SU-DHL-6 (cell line): ENCODE measurements at regions not wholly inside any gene's neighbourhood (a gene's known extent, or its start where the extent isn't known, plus 50 kb on each side); places are given as distances from the start of the nearest gene placed in this dataset.

Source experiments
- H2AFZ ChIP-seq: fragments of 200-600 bp; sonication (generic); 2 replicates; pipeline ENCODE4 v1.6.1; 2014; ENCODE audit warnings: low read depth, mild to moderate bottlenecking, moderate library complexity, mixed read lengths, antibody characterized with exemption, low read length; ENCODE audit not compliant: severe bottlenecking
- H3F3A ChIP-seq: fragments of 200-600 bp; shearing (Covaris generic); 2 replicates; pipeline ENCODE4 v1.6.0; 2016; ENCODE audit warnings: antibody characterized with exemption, mild to moderate bottlenecking; ENCODE audit not compliant: insufficient read depth
- H3K27ac ChIP-seq: fragments of 200-600 bp; sonication (generic); 2 replicates; pipeline ENCODE4 v1.5.1; 2016; ENCODE audit warnings: low read depth, mild to moderate bottlenecking, low read length, moderate library complexity, mixed read lengths
- H3K27me3 ChIP-seq: fragments of 200-600 bp; sonication (generic), shearing (Covaris generic); 2 replicates; pipeline ENCODE4 v1.6.0; 2014; ENCODE audit warnings: mild to moderate bottlenecking, low read length
- H3K36me3 ChIP-seq: fragments of 200-600 bp; sonication (generic); 2 replicates; pipeline ENCODE4 v1.6.1; 2014; ENCODE audit warnings: mild to moderate bottlenecking, low read length, mixed read lengths
- H3K4me2 ChIP-seq: fragments of 300-600, 200-600 bp; shearing (Covaris generic), sonication (generic); 2 replicates; pipeline ENCODE4 v1.6.0; 2014; ENCODE audit warnings: low read length, low read depth, mild to moderate bottlenecking; ENCODE audit not compliant: poor library complexity, severe bottlenecking
- H3K4me3 ChIP-seq: fragments of 200-600 bp; sonication (generic); 2 replicates; pipeline ENCODE4 v1.5.1; 2014; ENCODE audit warnings: antibody characterized with exemption, low read length, mild to moderate bottlenecking, mixed read lengths; ENCODE audit not compliant: insufficient read depth, poor library complexity, severe bottlenecking
- H3K79me2 ChIP-seq: fragments of 200-600 bp; sonication (generic); 2 replicates; pipeline ENCODE4 v1.6.1; 2014; ENCODE audit warnings: mild to moderate bottlenecking, low read length, moderate library complexity; ENCODE audit not compliant: insufficient read depth
- H3K9ac ChIP-seq: fragments of 200-600 bp; sonication (generic); 2 replicates; pipeline ENCODE4 v1.7.0; 2014; ENCODE audit warnings: mild to moderate bottlenecking, low read length
- H3K9me2 ChIP-seq: fragments of 200-600 bp; sonication (generic); replicated peaks from 2 replicates; pipeline ENCODE4 v1.6.1; 2014; ENCODE audit warnings: low read length; ENCODE audit not compliant: insufficient read depth
- H3K9me3 ChIP-seq: fragments of 200-600 bp; sonication (generic); 2 replicates; pipeline ENCODE4 v1.6.1; 2014; ENCODE audit warnings: low read length, mixed read lengths; ENCODE audit not compliant: insufficient read depth
- H4K20me1 ChIP-seq: fragments of 200-600 bp; sonication (generic); 2 replicates; pipeline ENCODE4 v1.6.1; 2014; ENCODE audit warnings: low read depth, mild to moderate bottlenecking, antibody characterized with exemption, low read length, moderate library complexity, mixed read lengths
- CTCF ChIP-seq: fragments of 200-600 bp; sonication (generic); IDR thresholded peaks from one replicate; pipeline ENCODE4 v1.5.1; 2017; ENCODE audit warnings: antibody characterized with exemption, mild to moderate bottlenecking, low read length, moderate library complexity; ENCODE audit not compliant: insufficient read depth, poor library complexity, severe bottlenecking
- EZH2phosphoT487 ChIP-seq: fragments of 200-600 bp; sonication (generic), shearing (Covaris generic); conservative IDR thresholded peaks from 2 replicates; pipeline ENCODE4 v1.6.1; 2018; ENCODE audit warnings: mild to moderate bottlenecking, antibody characterized with exemption, low read length, moderate library complexity, mixed read lengths

- H3K9ac ChIP-seq = no peak overlapping the region
- no peaks in the 10 kb centered on the region for H3K9me2 ChIP-seq
- no peaks in the 10 kb centered on the region for H3K27me3 ChIP-seq
- TF ChIP-seq CTCF (no peak), EZH2phosphoT487 (no peak)
- H3F3A ChIP-seq = no peaks in the 10 kb centered on the region
- no peak overlapping the region for H3K27ac ChIP-seq
- no peaks in the 10 kb centered on the region for H3K36me3 ChIP-seq
- no peak overlapping the region for H3K4me2 ChIP-seq
- H4K20me1 ChIP-seq = no peaks in the 10 kb centered on the region
- no peaks in the 10 kb centered on the region for H3K79me2 ChIP-seq
- H3K9me3 ChIP-seq = no peaks in the 10 kb centered on the region
- no peak overlapping the region for H2AFZ ChIP-seq
- no peak overlapping the region for H3K4me3 ChIP-seq
Observed at GRCh38 chr2:133682906-133683305, 114.6 kb upstream of the NCKAP5 start.

GRCh38 chr2:133685636-133686215 lies 117.5 kb upstream of the NCKAP5 start:
- no peak for TF ChIP-seq EZH2phosphoT487
- no peaks in the 10 kb centered on the region for H3K36me3 ChIP-seq
- H3K27ac ChIP-seq = no peak overlapping the region
- no peaks in the 10 kb centered on the region for H3F3A ChIP-seq
- H3K79me2 ChIP-seq = no peaks in the 10 kb centered on the region
- no peak overlapping the region for H3K4me2 ChIP-seq
- no peaks in the 10 kb centered on the region for H4K20me1 ChIP-seq
- H3K27me3 ChIP-seq = no peaks in the 10 kb centered on the region
- H3K9me3 ChIP-seq = no peaks in the 10 kb centered on the region
- H3K9me2 ChIP-seq = no peaks in the 10 kb centered on the region
- no peak overlapping the region for H2AFZ ChIP-seq
- no peak overlapping the region for H3K4me3 ChIP-seq
- no peak overlapping the region for H3K9ac ChIP-seq

GRCh38 chr2:133690780-133691179 lies 122.5 kb upstream of the NCKAP5 start:
- H4K20me1 ChIP-seq = no peaks in the 10 kb centered on the region
- no peak overlapping the region for H3K9ac ChIP-seq
- H3K4me3 ChIP-seq = no peak overlapping the region
- H3K79me2 ChIP-seq = no peaks in the 10 kb centered on the region
- no peak overlapping the region for H3K27ac ChIP-seq
- H3K27me3 ChIP-seq = no peaks in the 10 kb centered on the region
- H3K36me3 ChIP-seq = no peaks in the 10 kb centered on the region
- H2AFZ ChIP-seq = no peak overlapping the region
- TF ChIP-seq EZH2phosphoT487 = no peak
- no peak for TF ChIP-seq CTCF
- no peaks in the 10 kb centered on the region for H3K9me3 ChIP-seq
- no peak overlapping the region for H3K4me2 ChIP-seq
- no peaks in the 10 kb centered on the region for H3K9me2 ChIP-seq
- no peaks in the 10 kb centered on the region for H3F3A ChIP-seq

- no peak overlapping the region for H3K4me2 ChIP-seq
- no peaks in the 10 kb centered on the region for H3K79me2 ChIP-seq
- H3K27ac ChIP-seq = no peak overlapping the region
- H2AFZ ChIP-seq = no peak overlapping the region
- no peak overlapping the region for H3K4me3 ChIP-seq
- TF ChIP-seq EZH2phosphoT487 (no peak), CTCF (no peak)
- no peaks in the 10 kb centered on the region for H4K20me1 ChIP-seq
- H3K27me3 ChIP-seq = no peaks in the 10 kb centered on the region
- H3K36me3 ChIP-seq = no peaks in the 10 kb centered on the region
- no peaks in the 10 kb centered on the region for H3K9me2 ChIP-seq
- no peaks in the 10 kb centered on the region for H3K9me3 ChIP-seq
- no peak overlapping the region for H3K9ac ChIP-seq
- no peaks in the 10 kb centered on the region for H3F3A ChIP-seq
Observed at GRCh38 chr2:133691336-133691735, 123.1 kb upstream of the NCKAP5 start.
